Peyer's patch (tissue), 4 donors: ENCODE measurements at regions not wholly inside any gene's neighbourhood (a gene's known extent, or its start where the extent isn't known, plus 50 kb on each side); places are given as distances from the start of the nearest gene placed in this dataset.

Source experiments
- POLR2A ChIP-seq, 2 donors: fragments of 450-650 bp; IDR thresholded peaks; one replicate each; pipeline ENCODE4 v1.5.1; 2017; ENCODE audit warnings: antibody characterized with exemption in 2 of 2, mild to moderate bottlenecking in 2 of 2, moderate library complexity in 2 of 2
- TF ChIP-seq, protein P1 (sequence below), 6 experiments: fragments of 450-650 bp in 4 of 6; fragments of 200-600 bp in 2 of 6; sonication (generic) in 1 of 6; IDR thresholded peaks; one replicate each; pipeline ENCODE4 v1.5.1; 2017 to 2019; ENCODE audit warnings: antibody characterized with exemption in 6 of 6, mild to moderate bottlenecking in 3 of 6, moderate library complexity in 1 of 6

DNA sequence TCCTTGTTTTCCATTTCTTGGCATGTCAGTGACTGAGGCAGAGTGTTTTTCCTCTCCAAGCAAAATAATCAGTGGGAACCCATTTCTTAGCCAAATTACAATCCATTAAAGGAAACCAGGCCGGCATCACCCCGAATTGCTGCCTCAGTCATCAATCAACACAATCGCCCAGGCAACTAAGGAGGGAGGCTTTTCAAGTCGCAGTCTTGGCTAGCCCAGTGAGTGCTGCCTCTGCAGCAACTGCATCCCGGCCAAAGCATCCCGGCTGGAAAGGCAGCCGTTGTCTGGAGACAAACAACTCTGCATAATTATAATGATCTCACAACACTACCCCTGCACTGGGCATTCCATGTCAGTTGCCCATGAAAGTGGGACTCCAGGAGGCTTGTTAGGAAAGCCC lies 213.5 kb upstream of the PRICKLE2 start:
- TF ChIP-seq, protein P1, sequence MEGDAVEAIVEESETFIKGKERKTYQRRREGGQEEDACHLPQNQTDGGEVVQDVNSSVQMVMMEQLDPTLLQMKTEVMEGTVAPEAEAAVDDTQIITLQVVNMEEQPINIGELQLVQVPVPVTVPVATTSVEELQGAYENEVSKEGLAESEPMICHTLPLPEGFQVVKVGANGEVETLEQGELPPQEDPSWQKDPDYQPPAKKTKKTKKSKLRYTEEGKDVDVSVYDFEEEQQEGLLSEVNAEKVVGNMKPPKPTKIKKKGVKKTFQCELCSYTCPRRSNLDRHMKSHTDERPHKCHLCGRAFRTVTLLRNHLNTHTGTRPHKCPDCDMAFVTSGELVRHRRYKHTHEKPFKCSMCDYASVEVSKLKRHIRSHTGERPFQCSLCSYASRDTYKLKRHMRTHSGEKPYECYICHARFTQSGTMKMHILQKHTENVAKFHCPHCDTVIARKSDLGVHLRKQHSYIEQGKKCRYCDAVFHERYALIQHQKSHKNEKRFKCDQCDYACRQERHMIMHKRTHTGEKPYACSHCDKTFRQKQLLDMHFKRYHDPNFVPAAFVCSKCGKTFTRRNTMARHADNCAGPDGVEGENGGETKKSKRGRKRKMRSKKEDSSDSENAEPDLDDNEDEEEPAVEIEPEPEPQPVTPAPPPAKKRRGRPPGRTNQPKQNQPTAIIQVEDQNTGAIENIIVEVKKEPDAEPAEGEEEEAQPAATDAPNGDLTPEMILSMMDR (IDR thresholded peaks at IDR 0.05) = no peak
- TF ChIP-seq POLR2A (IDR thresholded peaks at IDR 0.05) = no peak
